Stomach (tissue), 4 donors: ENCODE measurements at regions not wholly inside any gene's neighbourhood (a gene's known extent, or its start where the extent isn't known, plus 50 kb on each side); places are given as distances from the start of the nearest gene placed in this dataset.

Experiments
- CTCF ChIP-seq, 7 experiments: fragments of 450-650 bp in 4 of 7; fragments of 200-600 bp in 3 of 7; sonication (generic) in 3 of 7; IDR thresholded peaks; one replicate each; pipeline ENCODE4 v1.5.1; 2016 to 2019; ENCODE audit warnings: antibody characterized with exemption in 7 of 7, control low read depth in 2 of 7, mild to moderate bottlenecking in 1 of 7
- EP300 ChIP-seq: sonication (generic); formaldehyde crosslinking; IDR thresholded peaks from one replicate; pipeline ENCODE4 v1.6.1; 2017; ENCODE audit warnings: antibody characterized with exemption
- POLR2A ChIP-seq, 4 donors: fragments of 450-650 bp; IDR thresholded peaks; one replicate each; pipeline ENCODE4 v1.6.1; 2016; ENCODE audit warnings: antibody characterized with exemption in 4 of 4, control low read depth in 2 of 4, mild to moderate bottlenecking in 1 of 4, moderate library complexity in 1 of 4
- POLR2AphosphoS5 ChIP-seq, 3 donors: sonication (generic); formaldehyde crosslinking; IDR thresholded peaks; one replicate each; pipeline ENCODE4 v1.6.1; 2016; ENCODE audit warnings: antibody characterized with exemption in 3 of 3

GRCh38 chr14:97177016-97177415 is 379.8 kb downstream of the VRK1 start:
- no peak for TF ChIP-seq CTCF (IDR thresholded peaks at IDR 0.05)
- TF ChIP-seq POLR2A (IDR thresholded peaks at IDR 0.05) = no peak
- TF ChIP-seq EP300 = no peak
- no peak for TF ChIP-seq POLR2AphosphoS5 (IDR thresholded peaks at IDR 0.05)
